H1 (cell line): ENCODE measurements at regions not wholly inside any gene's neighbourhood (a gene's known extent, or its start where the extent isn't known, plus 50 kb on each side); places are given as distances from the start of the nearest gene placed in this dataset.

Source experiments
- CTCF ChIP-seq, 3 experiments: IDR thresholded peaks; 1 replicate in 2 of 3; 2 replicates in 1 of 3; pipeline versions ENCODE4 v1.5.1 to v1.6.1; 2011; ENCODE audit warnings: low read length in 3 of 3, mild to moderate bottlenecking in 3 of 3, inconsistent platforms in 2 of 3, low read depth in 1 of 3, moderate library complexity in 1 of 3; ENCODE audit not compliant: insufficient read depth in 1 of 3; ENCODE audit errors: control extremely low read depth in 1 of 3
- EZH2 ChIP-seq: fragments of 200-600 bp; sonication (generic); IDR thresholded peaks from 2 replicates; pipeline ENCODE4 v1.7.1; 2012; ENCODE audit warnings: low read depth, mild to moderate bottlenecking, moderate library complexity, low read length, inconsistent platforms; ENCODE audit not compliant: severe bottlenecking
- KDM1A ChIP-seq: fragments of 200-600, 300-600 bp; sonication (generic); IDR thresholded peaks from 2 replicates; pipeline ENCODE4 v1.7.1; 2016; ENCODE audit warnings: mild to moderate bottlenecking, low read length, borderline replicate concordance
- KDM5A ChIP-seq: fragments of 200-600 bp; IDR thresholded peaks from 2 replicates; pipeline ENCODE4 v1.7.1; 2012; ENCODE audit warnings: mild to moderate bottlenecking, low read length, inconsistent platforms, mixed read lengths
- POLR2A ChIP-seq, 2 experiments: IDR thresholded peaks; 1 replicate in 1 of 2; 2 replicates in 1 of 2; pipeline ENCODE4 v1.6.1; 2011; ENCODE audit warnings: low read depth in 2 of 2, low read length in 2 of 2, mild to moderate bottlenecking in 2 of 2; ENCODE audit errors: control extremely low read depth in 1 of 2
- POLR2AphosphoS5 ChIP-seq: IDR thresholded peaks from 2 replicates; pipeline ENCODE4 v1.6.1; 2011; ENCODE audit warnings: low read depth, low read length
- POU5F1 ChIP-seq: IDR thresholded peaks from 2 replicates; pipeline ENCODE4 v1.6.1; 2011; ENCODE audit warnings: low read depth, mild to moderate bottlenecking, low read length, moderate library complexity
- RAD21 ChIP-seq, 2 experiments: IDR thresholded peaks in 1 of 2; conservative IDR thresholded peaks in 1 of 2; 2 replicates each; pipeline ENCODE4 v1.6.1; 2011; ENCODE audit warnings: low read depth in 2 of 2, low read length in 2 of 2, improper control_type of control experiment in 1 of 2, inconsistent platforms in 1 of 2, mild to moderate bottlenecking in 1 of 2, moderate library complexity in 1 of 2
- SIRT6 ChIP-seq: IDR thresholded peaks from one replicate; pipeline ENCODE4 v1.7.1; 2012; ENCODE audit warnings: low read length, inconsistent platforms
- SP1 ChIP-seq: IDR thresholded peaks from 2 replicates; pipeline ENCODE4 v1.6.1; 2011; ENCODE audit warnings: low read depth, low read length
- TBP ChIP-seq: IDR thresholded peaks from 2 replicates; pipeline ENCODE4 v1.6.1; 2011; ENCODE audit warnings: low read depth, low read length, improper control_type of control experiment

GRCh38 chr14:62076825-62077605 lies 314.8 kb downstream of the SNAPC1 start:
- no peak for TF ChIP-seq CTCF (IDR thresholded peaks at IDR 0.05; ENCODE audit: control extremely low read depth in 1 of 3, insufficient read depth in 1 of 3, low read depth in 1 of 3, low read length in 3 of 3)
- TF ChIP-seq POLR2A (IDR thresholded peaks at IDR 0.05; ENCODE audit: control extremely low read depth in 1 of 2, low read depth in 2 of 2, low read length in 2 of 2): no peak
- no peak for TF ChIP-seq POLR2AphosphoS5
- no peak for TF ChIP-seq EZH2
- no peak for TF ChIP-seq TBP
- TF ChIP-seq RAD21 (IDR thresholded peaks at IDR 0.05 in 1 of 2, conservative IDR thresholded peaks at IDR 0.05 in 1 of 2; ENCODE audit: low read depth in 2 of 2, low read length in 2 of 2): no peak
- no peak for TF ChIP-seq KDM1A
- no peak for TF ChIP-seq POU5F1
- TF ChIP-seq KDM5A: no peak
- no peak for TF ChIP-seq SIRT6
- TF ChIP-seq SP1: no peak
